Non-pigmented ciliary epithelial cell (primary cell): ENCODE measurements at regions not wholly inside any gene's neighbourhood (a gene's known extent, or its start where the extent isn't known, plus 50 kb on each side); places are given as distances from the start of the nearest gene placed in this dataset.
"Not testable (repeated sequence)": the region's sequence is repeated elsewhere in the genome, so short reads cannot be mapped to it uniquely, and the experiment has no call there.

Experiments
- DNase-seq: peaks from one replicate; pipeline ENCODE4 v3.0.0-alpha.2; 2010; ENCODE audit warnings: low read depth

GRCh38 chr10:109729895-109730294, 193.4 kb downstream of the XPNPEP1 start:
- not testable (repeated sequence) for DNase-seq

- no peak for DNase-seq
These were observed 195.9 kb downstream of the XPNPEP1 start for GRCh38 chr10:109727436-109727835.

- DNase-seq = no peak
These were observed 196.8 kb downstream of the XPNPEP1 start for GRCh38 chr10:109726473-109726872.

GRCh38 chr10:109723305-109723704, 200.0 kb downstream of the XPNPEP1 start:
- DNase-seq = no peak

- DNase-seq = no peak
These were observed 201.8 kb downstream of the XPNPEP1 start for GRCh38 chr10:109721453-109722064.

GRCh38 chr10:109706026-109706560, 217.2 kb downstream of the XPNPEP1 start:
- DNase-seq = no peak

- no peak for DNase-seq
These were observed 221.6 kb downstream of the XPNPEP1 start for GRCh38 chr10:109701633-109702215.

- DNase-seq = no peak
These were observed 224.2 kb downstream of the XPNPEP1 start for GRCh38 chr10:109698882-109699664.

GRCh38 chr10:109698086-109698485, 225.2 kb downstream of the XPNPEP1 start:
- DNase-seq = no peak

GRCh38 chr10:109696981-109697775, 226.1 kb downstream of the XPNPEP1 start:
- DNase-seq = no peak

GRCh38 chr10:109696462-109696861, 226.8 kb downstream of the XPNPEP1 start:
- DNase-seq = no peak

GRCh38 chr10:109695988-109696387, 227.3 kb downstream of the XPNPEP1 start:
- DNase-seq = no peak

GRCh38 chr10:109689785-109690184, 233.5 kb downstream of the XPNPEP1 start:
- no peak for DNase-seq

- DNase-seq = no peak
These were observed 243.8 kb downstream of the XPNPEP1 start for GRCh38 chr10:109679478-109679877.

GRCh38 chr10:109678857-109679256, 244.5 kb downstream of the XPNPEP1 start:
- DNase-seq = no peak

GRCh38 chr10:109676703-109677102, 246.6 kb downstream of the XPNPEP1 start:
- DNase-seq = no peak

- no peak for DNase-seq
These were observed 254.6 kb downstream of the XPNPEP1 start for GRCh38 chr10:109668703-109669102.

GRCh38 chr10:109668154-109668665, 255.1 kb downstream of the XPNPEP1 start:
- DNase-seq = no peak

- DNase-seq = no peak
These were observed 258.0 kb downstream of the XPNPEP1 start for GRCh38 chr10:109665321-109665720.

- DNase-seq = no peak
These were observed 258.8 kb downstream of the XPNPEP1 start for GRCh38 chr10:109664554-109664953.

- no peak for DNase-seq
These were observed 260.2 kb downstream of the XPNPEP1 start for GRCh38 chr10:109663122-109663521.

- not testable (repeated sequence) for DNase-seq
These were observed 270.7 kb downstream of the XPNPEP1 start for GRCh38 chr10:109652612-109653011.
